HG03135 (cell line): ENCODE measurements at regions not wholly inside any gene's neighbourhood (a gene's known extent, or its start where the extent isn't known, plus 50 kb on each side); places are given as distances from the start of the nearest gene placed in this dataset.

Source experiments
- ATAC-seq: cut with Tn5 transposase; IDR thresholded peaks from one replicate; pipeline ENCODE4 v1.9.1; 2021; ENCODE audit warnings: mild to moderate bottlenecking, moderate library complexity; ENCODE audit not compliant: unreplicated experiment

- ATAC-seq, result no peak
These were observed 167.7 kb upstream of the PDE10A start for GRCh38 chr6:165830761-165831160.

DNA sequence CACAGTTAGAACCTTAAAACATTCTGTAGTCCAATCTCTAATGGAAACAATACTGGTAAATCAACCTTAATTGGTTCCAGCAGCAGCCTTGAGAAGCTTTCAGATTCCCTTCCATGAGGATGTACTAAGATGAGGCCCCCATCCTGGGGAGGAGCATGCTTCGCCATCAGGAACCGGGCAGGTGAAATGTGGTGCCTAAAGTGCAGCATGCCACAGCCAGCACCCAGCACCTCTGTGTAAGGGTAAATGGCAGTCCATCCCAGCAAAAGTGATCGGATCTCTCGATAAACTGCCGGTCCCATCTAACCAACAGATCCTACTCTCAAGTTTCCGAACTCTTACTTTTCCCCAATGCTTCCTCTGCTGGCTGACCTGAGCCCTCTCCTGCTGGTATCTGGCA lies 166.3 kb upstream of the PDE10A start:
- no peak for ATAC-seq

DNA sequence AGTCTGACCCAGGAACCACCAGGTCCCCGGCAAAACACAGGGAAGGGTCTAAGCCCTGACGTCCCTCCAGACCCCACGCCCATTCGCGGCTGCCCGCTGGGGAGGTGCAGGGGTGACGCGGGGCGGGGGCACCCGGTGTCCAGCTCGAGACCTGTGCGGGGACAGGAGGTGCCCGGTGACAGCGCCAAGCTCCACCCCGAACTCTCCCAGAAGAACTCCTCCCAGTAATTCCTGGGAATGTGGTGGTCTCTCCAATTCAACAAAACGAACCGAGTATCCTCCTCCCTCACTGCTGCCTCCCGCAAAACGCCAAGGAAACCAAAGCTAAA lies 164.1 kb upstream of the PDE10A start:
- ATAC-seq, result no peak

- no peak for ATAC-seq
These were observed 163.6 kb upstream of the PDE10A start for GRCh38 chr6:165826487-165827189.

- no peak for ATAC-seq
These were observed 162.3 kb upstream of the PDE10A start for GRCh38 chr6:165825256-165825815.

GRCh38 chr6:165823609-165824326 lies 160.7 kb upstream of the PDE10A start:
- no peak for ATAC-seq

DNA sequence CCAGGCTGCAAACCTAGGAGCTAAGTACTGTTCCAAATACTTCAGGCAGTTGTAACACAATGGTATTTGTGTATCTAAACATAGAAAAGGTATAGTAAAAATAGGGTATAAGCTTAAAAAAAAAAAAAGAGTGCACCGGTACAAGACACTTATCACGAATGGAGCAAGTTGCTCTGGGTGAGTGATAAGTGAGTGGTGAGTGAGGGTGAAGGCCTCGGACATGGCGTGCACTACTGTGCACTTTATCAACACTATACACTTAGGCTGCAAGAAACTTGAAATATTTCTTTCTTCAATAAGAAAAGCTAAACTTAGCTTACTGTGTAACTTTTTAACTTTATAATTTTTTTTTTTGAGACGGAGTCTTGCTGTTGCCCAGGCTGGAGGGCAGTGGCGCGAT lies 159.5 kb upstream of the PDE10A start:
- ATAC-seq, result no peak

- ATAC-seq, result no peak
These were observed 158.7 kb upstream of the PDE10A start for GRCh38 chr6:165821754-165822153.

DNA sequence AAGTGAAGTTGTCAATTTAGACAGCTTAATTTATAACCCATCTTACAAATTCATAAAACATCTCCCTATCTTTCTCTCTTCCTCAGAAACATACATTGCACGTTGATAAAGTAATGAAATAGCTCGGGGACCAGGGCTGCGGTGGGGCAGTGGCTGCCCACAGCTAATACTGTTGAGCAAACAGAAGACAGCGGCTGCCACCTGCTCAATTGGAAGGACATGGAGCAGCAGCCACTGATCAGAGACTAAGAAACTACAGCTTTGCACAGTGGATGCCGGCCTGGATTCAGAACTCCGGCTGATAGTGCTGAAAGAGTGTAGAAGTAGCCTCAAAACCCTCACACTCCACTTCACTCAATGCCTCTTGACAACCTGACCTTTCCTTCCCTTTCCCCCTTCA lies 157.9 kb upstream of the PDE10A start:
- no peak for ATAC-seq

DNA sequence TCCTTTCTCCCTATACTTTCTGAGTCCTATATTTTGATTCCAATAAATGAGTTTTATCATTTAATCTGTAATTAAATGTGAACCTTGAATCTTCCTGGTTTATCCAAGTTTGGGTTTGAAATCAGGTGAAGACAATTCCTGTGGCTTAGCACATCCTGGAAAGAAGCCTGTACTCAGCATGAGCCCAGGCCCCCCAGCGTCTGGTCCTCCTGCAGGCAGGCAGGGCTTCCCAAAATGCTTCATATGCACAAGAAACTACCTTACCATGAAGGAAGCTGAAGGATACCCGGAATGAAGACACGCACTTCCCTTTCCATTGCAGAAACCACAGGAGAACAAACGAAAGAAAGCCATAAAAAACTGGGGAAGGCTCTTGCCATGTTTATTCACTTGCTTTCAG lies 157.4 kb upstream of the PDE10A start:
- no peak for ATAC-seq

DNA sequence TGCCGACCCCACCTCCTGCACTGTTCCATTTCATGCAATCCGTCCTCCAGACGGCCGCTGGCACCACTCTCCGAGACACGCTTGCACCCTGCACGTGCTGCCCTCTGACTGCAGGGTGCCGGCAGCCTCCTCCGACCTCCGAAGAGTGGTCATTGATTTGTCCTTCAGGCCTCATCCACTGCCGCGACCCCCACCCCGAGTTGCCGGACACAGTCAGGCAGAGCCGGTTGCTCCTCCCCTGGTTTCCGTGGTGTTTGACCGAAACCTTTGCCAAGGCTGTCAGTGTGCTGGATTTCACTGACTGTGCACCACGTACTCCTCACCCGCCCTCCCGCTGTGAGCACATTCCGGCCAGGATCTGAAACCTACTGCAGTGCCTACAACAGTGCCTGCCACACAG lies 156.4 kb upstream of the PDE10A start:
- ATAC-seq, result no peak

DNA sequence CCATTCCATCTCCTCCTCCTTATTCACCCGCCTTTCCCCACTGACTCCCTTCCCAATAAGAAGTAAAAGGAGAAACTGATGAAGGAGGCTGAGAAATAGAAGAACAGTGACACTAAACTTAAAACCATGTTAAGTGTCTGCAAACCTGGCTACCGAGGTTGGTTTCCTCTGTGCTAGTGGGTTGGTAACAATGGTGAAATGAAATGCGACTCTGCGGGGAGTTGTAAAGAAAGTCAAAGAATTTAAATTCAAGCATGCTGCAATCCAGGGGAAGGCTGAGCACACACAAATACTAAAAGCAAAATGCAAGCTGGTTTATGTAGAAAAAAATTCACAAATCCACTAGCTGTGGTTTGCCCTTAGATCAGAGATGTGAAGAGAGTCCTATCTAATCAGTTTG lies 155.2 kb upstream of the PDE10A start:
- no peak for ATAC-seq

DNA sequence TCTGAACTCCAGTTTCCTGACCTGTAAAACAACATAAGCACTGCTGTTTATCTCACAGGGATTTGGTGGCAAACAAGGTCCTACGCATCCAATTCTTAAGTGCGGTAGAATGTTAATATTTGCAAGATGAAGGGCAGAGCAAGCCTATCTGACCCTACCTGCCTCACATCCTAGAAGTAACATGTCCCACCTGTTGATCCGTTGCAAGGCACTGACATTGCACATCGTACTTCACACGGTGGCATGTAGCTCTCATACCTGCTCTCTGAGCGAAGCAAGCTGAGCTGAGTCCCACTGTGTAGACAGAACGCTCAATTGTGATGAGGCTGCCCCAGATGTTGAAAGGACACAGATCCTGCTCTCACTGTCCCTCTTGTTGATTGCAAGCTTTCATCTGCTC lies 154.7 kb upstream of the PDE10A start:
- no peak for ATAC-seq

- no peak for ATAC-seq
These were observed 154.1 kb upstream of the PDE10A start for GRCh38 chr6:165817148-165817547.

DNA sequence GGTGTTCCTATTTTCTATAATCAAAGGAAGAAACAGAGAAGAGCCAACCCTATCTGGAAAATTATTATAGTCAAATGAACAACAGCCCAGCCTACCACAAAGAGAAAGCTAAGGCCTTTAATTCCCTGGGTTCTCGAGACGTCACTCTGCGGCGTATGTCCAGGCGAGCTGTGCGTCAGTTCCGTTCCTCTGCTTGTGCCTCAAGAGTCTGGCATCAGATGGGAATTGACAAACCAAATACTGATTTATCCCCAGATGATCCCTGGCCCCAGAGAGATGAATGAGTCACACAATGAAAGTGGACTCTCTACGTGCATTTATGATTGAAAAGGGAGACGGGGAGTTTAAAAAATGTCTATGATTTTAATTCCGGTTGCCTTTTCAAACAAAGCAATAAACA lies 151.6 kb upstream of the PDE10A start:
- no peak for ATAC-seq

DNA sequence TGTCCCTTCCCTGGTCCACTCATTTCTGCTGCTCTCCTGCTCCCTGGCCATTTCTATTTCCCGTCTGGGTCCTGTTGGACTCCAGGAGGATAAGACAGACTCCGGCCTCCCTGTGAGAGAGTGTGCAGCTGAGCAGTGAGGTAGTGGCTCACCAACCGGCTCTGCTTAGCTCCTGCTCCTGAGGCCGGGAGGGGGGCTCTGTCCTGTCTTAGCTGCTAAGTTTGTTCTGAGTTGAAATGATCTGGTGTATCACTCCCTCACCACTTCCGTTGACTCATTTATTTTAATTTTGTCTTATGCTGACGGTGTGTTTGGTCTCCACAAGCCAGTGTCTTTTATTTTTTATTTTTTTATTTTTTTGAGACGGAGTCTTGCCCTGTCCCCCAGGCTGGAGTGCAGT lies 148.5 kb upstream of the PDE10A start:
- ATAC-seq, result no peak

DNA sequence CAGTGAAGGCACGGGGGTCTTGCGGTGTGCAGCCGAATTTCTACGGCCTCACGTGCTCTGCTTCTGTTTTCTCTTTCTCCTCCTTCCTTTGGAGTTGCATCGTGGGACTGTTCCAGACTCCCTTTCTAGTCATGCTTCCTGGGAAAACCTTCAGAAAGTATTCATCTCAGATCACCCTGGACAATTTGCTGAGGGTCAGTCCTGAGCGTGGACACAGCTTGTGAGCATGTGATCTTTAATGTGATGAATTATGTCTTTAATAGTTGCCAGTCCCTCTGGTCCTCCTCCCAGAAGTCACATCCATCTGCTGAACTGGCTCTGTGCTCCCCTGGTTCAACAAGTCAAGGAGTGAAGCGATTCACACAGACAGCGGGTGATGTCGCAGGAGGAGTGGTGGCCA lies 145.0 kb upstream of the PDE10A start:
- no peak for ATAC-seq

GRCh38 chr6:165807249-165807960 lies 144.4 kb upstream of the PDE10A start:
- no peak for ATAC-seq

GRCh38 chr6:165806126-165806810 lies 143.2 kb upstream of the PDE10A start:
- ATAC-seq, result no peak

- no peak for ATAC-seq
These were observed 142.6 kb upstream of the PDE10A start for GRCh38 chr6:165805636-165806035.

DNA sequence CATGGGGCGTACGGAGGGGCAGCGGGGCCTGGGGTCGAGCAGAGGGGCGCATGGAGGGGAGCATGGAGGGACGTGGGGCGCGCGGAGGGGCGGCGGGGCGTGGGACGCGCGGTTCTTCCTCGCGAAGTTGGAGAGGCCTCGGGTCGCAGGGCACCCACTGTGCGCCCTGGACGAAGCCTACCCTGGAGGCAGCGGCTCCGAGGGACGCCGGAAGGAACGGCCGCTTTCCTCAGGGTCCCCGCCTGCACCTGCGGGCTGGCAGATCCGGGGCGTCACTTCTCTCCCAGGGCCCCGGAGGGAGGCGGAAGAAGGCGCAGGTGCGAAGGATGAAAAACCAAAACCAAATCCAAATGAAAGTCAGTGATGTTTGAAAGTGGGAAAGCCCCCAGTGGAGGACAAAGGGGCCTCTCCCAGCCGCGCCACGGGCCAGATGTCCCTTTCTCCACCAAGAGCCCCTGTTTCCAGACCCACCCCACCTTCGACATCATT lies 142.1 kb upstream of the PDE10A start:
- ATAC-seq, result no peak
